GM13976 (cell line): ENCODE measurements at regions not wholly inside any gene's neighbourhood (a gene's known extent, or its start where the extent isn't known, plus 50 kb on each side); places are given as distances from the start of the nearest gene placed in this dataset.

Experiments
- DNase-seq: peaks from one replicate; pipeline ENCODE4 v3.0.0; 2012; ENCODE audit warnings: low spot score
- CTCF ChIP-seq: IDR thresholded peaks from 2 replicates; pipeline ENCODE4 v1.5.1; 2012; ENCODE audit warnings: borderline replicate concordance, mild to moderate bottlenecking; ENCODE audit not compliant: insufficient read depth; ENCODE audit errors: extremely low read depth, missing control alignments, control extremely low read depth
- in situ Hi-C: fragments of 300-500 bp; cut with MboI; formaldehyde crosslinking; loops from one replicate; pipeline ENCODE4 v1.12.0; 2022; ENCODE audit warnings: low sequenced_read_pairs, mixed read lengths, inconsistent platforms; ENCODE audit not compliant: unreplicated experiment

- DNase-seq: no peak
- TF ChIP-seq CTCF: no peak
- in situ Hi-C loops: no loop called here
These were observed 153.3 kb downstream of the YIPF5 start for GRCh38 chr5:144017119-144017518.

- in situ Hi-C loops: no loop called here
- no peak for DNase-seq
- TF ChIP-seq CTCF: no peak
These were observed 152.8 kb downstream of the YIPF5 start for GRCh38 chr5:144017631-144018030.

- DNase-seq: no peak
- TF ChIP-seq CTCF: no peak
- in situ Hi-C loops: no loop called here
These were observed 146.4 kb downstream of the YIPF5 start for GRCh38 chr5:144024090-144024489.

DNA sequence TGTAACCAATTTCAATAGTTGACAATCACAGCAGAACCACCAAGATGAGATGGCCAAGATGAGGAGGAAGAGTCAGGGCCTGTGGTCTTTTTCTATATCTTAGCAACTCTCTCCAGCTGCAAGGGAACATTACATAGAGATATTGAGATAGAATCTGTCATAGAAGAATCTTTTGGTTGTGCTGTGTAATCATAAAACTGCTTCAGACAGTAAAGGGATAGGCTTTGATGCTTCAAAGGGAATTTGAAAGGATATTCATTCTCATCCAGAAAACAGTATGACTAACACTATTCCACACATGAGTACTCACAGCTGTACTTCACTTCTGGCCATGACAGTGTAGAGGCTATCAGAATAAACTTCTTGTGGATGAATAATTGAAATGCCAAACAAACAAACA, 145.9 kb downstream of the YIPF5 start:
- no peak for TF ChIP-seq CTCF
- in situ Hi-C loops: no loop called here
- DNase-seq: no peak

GRCh38 chr5:144026286-144026685, 144.2 kb downstream of the YIPF5 start:
- in situ Hi-C loops: no loop called here
- no peak for TF ChIP-seq CTCF
- DNase-seq: no peak

DNA sequence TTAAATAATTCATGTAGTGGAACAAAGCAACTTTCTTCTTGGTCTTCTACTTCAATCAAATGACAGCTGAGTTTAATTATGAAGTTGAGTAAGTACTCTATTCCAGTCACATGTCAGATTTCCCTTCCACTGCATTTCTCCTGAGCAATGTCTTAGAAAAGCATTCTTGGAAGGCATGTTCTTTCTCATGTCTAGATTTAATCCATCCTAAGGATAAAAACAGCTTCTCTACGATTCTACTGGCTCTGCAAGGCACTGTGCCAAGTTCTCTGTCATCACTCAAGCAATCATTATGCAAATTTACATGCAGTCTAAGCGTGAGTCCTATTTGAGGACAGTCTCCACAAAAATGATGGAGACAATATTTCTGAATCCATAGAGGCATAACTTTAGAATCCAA, 142.4 kb downstream of the YIPF5 start:
- no peak for TF ChIP-seq CTCF
- DNase-seq: no peak
- in situ Hi-C loops: no loop called here

GRCh38 chr5:144028636-144029035, 141.8 kb downstream of the YIPF5 start:
- DNase-seq: no peak
- TF ChIP-seq CTCF: no peak
- in situ Hi-C loops: no loop called here
